Activated naive CD8-positive, alpha-beta T cell treated with anti-CD3 and anti-CD28 coated beads for 36 hours (primary cell): ENCODE measurements at regions not wholly inside any gene's neighbourhood (a gene's known extent, or its start where the extent isn't known, plus 50 kb on each side); places are given as distances from the start of the nearest gene placed in this dataset.

Experiments
- DNase-seq: peaks from one replicate; pipeline ENCODE4 v3.0.0; 2021
- H3K27ac Mint-ChIP-seq: one replicate; pipeline ENCODE4 v1.8.0; 2022; ENCODE audit warnings: mild to moderate bottlenecking, moderate library complexity, mixed read lengths
- H3K27me3 Mint-ChIP-seq: one replicate; pipeline ENCODE4 v1.8.0; 2022; ENCODE audit warnings: mild to moderate bottlenecking, mixed read lengths
- H3K36me3 Mint-ChIP-seq: one replicate; pipeline ENCODE4 v1.8.0; 2021; ENCODE audit warnings: mild to moderate bottlenecking, mixed read lengths
- H3K4me1 Mint-ChIP-seq: one replicate; pipeline ENCODE4 v1.8.0; 2021; ENCODE audit warnings: mixed read lengths
- H3K4me3 Mint-ChIP-seq: one replicate; pipeline ENCODE4 v1.8.0; 2022; ENCODE audit warnings: mild to moderate bottlenecking, moderate library complexity, mixed read lengths
- H3K9me3 Mint-ChIP-seq: one replicate; pipeline ENCODE4 v1.8.0; 2022; ENCODE audit warnings: mixed read lengths

GRCh38 chr13:73284081-73284874 is 225.5 kb downstream of the KLF5 start:
- Mint-ChIP-seq H3K27me3 (no peaks in the 10 kb centered on the region), H3K4me1 (no peaks in the 10 kb centered on the region), H3K4me3 (no peak overlapping the region), H3K9me3 (no peaks in the 10 kb centered on the region), H3K36me3 (no peaks in the 10 kb centered on the region), H3K27ac (no peak overlapping the region)
- DNase-seq, result no peak

DNA sequence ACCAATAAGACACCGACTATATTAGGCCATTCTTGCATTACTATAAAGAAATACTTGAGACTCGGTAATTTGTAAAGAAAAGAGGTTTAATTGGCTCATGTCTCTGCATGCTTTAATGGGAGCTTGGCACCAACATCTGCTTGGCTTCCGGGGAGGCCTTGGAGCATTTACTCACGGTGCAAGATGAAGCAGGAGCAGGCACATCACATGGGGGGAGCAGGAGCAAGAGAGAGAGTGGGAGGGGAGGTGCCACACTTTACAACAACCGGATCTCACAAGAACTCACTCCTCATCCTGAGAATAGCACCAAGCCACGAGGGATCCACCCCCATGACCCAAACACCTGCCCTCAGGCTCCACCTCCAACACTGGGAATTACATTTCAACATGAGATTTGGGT is 224.8 kb downstream of the KLF5 start:
- H3K9me3 Mint-ChIP-seq, result peaks cover 2% of the 10 kb centered on the region
- DNase-seq, result no peak
- no peak overlapping the region for H3K27ac Mint-ChIP-seq
- no peaks in the 10 kb centered on the region for H3K27me3 Mint-ChIP-seq
- H3K4me3 Mint-ChIP-seq, result no peak overlapping the region
- H3K36me3 Mint-ChIP-seq, result no peaks in the 10 kb centered on the region
- H3K4me1 Mint-ChIP-seq, result peaks cover under 1% of the 10 kb centered on the region

- Mint-ChIP-seq H3K4me3 (no peak overlapping the region), H3K4me1 (peaks cover 3% of the 10 kb centered on the region), H3K9me3 (peaks cover 8% of the 10 kb centered on the region), H3K27ac (no peak overlapping the region), H3K27me3 (no peaks in the 10 kb centered on the region), H3K36me3 (peaks cover 3% of the 10 kb centered on the region)
- no peak for DNase-seq
These were observed 222.9 kb downstream of the KLF5 start for GRCh38 chr13:73281746-73282145.

GRCh38 chr13:73278186-73278585 is 219.4 kb downstream of the KLF5 start:
- peaks cover 8% of the 10 kb centered on the region for H3K9me3 Mint-ChIP-seq
- no peak overlapping the region for H3K4me3 Mint-ChIP-seq
- DNase-seq, result no peak
- H3K36me3 Mint-ChIP-seq, result peaks cover 3% of the 10 kb centered on the region
- no peak overlapping the region for H3K27ac Mint-ChIP-seq
- peaks cover 11% of the 10 kb centered on the region for H3K4me1 Mint-ChIP-seq
- H3K27me3 Mint-ChIP-seq, result no peaks in the 10 kb centered on the region

DNA sequence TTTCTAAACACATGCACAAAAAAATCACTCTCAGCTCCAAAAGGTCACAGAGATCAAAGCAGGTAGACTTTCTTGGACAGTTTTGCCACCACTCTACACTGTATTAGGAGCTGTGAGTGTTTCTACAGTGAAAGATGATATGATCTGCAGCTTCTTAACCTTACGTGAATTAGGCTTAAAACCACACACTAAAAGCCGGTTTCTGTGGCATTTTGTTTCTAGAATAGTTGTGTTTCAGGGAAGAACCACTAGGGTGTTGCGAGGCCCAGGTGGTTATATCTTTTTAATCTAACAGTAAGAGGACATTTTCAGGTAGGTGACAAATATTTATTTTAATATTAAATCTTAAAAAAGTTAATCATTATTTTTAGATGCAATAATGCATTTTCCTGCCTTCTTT is 216.4 kb downstream of the KLF5 start:
- no peak overlapping the region for H3K4me3 Mint-ChIP-seq

DNA sequence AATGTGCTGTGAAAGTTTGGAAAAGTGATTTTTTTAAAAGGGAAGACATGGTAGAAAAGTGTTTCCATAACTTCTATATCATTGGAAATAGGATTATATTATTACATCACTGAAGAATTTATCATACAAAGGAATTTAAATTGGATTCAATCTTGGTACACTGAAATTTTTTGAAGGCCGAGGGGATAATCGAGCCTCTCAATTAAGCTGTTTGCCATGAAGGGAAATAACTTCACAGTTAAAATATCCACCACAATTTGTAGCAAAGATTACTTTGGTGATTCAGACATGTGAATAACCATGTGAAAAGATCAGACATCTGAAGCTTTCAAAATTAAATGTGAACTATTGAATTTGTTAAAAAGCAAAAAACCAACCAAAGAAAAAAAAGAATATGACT is 215.3 kb downstream of the KLF5 start:
- H3K4me1 Mint-ChIP-seq, result peaks cover 11% of the 10 kb centered on the region
- peaks cover 14% of the 10 kb centered on the region for H3K9me3 Mint-ChIP-seq
- H3K27ac Mint-ChIP-seq, result no peak overlapping the region
- no peaks in the 10 kb centered on the region for H3K27me3 Mint-ChIP-seq
- H3K4me3 Mint-ChIP-seq, result no peak overlapping the region
- peaks cover 7% of the 10 kb centered on the region for H3K36me3 Mint-ChIP-seq
- no peak for DNase-seq

More for the DNA sequence above, 216.4 kb downstream of the KLF5 start:
- no peaks in the 10 kb centered on the region for H3K27me3 Mint-ChIP-seq
- H3K27ac Mint-ChIP-seq, result no peak overlapping the region
- H3K9me3 Mint-ChIP-seq, result peaks cover 8% of the 10 kb centered on the region
- no peak for DNase-seq
- peaks cover 3% of the 10 kb centered on the region for H3K36me3 Mint-ChIP-seq
- peaks cover 11% of the 10 kb centered on the region for H3K4me1 Mint-ChIP-seq

DNA sequence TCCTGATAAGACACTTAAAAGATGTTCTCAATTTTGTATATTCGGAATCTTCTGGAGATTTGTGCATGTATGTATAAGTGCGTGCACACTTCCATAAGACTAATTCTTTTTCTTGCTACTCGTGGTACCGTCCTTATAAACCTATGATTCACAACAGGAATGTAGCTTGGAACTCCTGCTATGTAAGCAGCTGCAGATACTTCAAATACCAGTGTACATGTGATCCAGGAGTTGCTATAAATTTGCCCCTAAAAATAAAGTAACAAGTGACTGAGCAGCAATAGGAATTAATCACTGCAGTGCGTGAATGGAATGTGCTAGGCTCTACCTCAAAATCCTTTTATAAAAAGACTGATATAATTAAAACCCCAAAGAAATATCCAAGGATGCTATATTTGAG is 214.9 kb downstream of the KLF5 start:
- Mint-ChIP-seq H3K27ac (no peak overlapping the region), H3K27me3 (no peaks in the 10 kb centered on the region), H3K4me3 (no peak overlapping the region), H3K4me1 (peaks cover 11% of the 10 kb centered on the region), H3K36me3 (peaks cover 7% of the 10 kb centered on the region), H3K9me3 (peaks cover 13% of the 10 kb centered on the region)
- no peak for DNase-seq

GRCh38 chr13:73273276-73273675 is 214.5 kb downstream of the KLF5 start:
- Mint-ChIP-seq H3K4me1 (peaks cover 8% of the 10 kb centered on the region), H3K27ac (no peak overlapping the region), H3K4me3 (no peak overlapping the region), H3K9me3 (peaks cover 12% of the 10 kb centered on the region), H3K36me3 (peaks cover 7% of the 10 kb centered on the region), H3K27me3 (no peaks in the 10 kb centered on the region)
- DNase-seq, result no peak

DNA sequence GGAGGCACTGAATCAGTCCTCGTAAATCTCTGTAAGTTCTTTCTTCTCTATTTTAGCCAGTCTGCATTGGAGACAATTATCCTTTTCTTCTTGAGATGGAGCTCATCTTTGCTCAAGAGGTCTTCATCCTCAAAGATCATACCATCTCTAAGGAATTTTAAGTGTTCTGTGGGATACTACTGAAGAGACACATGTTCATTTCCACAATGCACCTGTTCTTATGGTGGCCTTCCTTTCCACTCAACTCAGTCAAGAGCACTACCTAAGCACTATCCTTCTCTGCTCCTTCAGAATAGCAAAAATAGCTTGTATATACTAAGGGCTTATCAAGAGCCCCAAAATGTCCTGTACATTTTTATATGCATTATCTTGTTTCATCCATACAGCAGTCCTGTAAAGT is 214.0 kb downstream of the KLF5 start:
- peaks cover 6% of the 10 kb centered on the region for H3K36me3 Mint-ChIP-seq
- H3K4me3 Mint-ChIP-seq, result no peak overlapping the region
- H3K27ac Mint-ChIP-seq, result no peak overlapping the region
- DNase-seq, result no peak
- peaks cover 8% of the 10 kb centered on the region for H3K4me1 Mint-ChIP-seq
- H3K9me3 Mint-ChIP-seq, result peaks cover 10% of the 10 kb centered on the region
- H3K27me3 Mint-ChIP-seq, result no peaks in the 10 kb centered on the region

DNA sequence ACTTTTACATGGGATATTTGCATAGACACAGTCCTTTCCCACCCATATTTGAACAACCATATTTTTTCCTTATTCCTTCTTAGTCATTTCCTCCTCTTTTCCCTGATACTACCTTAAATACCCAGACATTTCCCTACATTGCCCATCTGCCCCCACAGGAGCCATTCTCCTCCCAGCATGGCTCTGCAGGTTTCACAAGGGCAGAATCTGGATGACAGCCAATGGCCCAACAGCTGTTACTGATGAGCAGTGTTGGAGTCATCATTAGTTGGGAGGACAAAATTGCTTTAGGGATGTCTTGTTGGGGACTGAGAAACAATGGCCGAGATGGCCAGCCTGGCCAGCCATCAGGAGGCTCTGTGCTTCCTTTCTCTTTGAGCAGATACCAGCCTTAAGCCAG is 209.5 kb downstream of the KLF5 start:
- no peak overlapping the region for H3K4me3 Mint-ChIP-seq
- H3K9me3 Mint-ChIP-seq, result peaks cover 6% of the 10 kb centered on the region
- H3K36me3 Mint-ChIP-seq, result peaks cover 4% of the 10 kb centered on the region
- no peaks in the 10 kb centered on the region for H3K4me1 Mint-ChIP-seq
- no peaks in the 10 kb centered on the region for H3K27me3 Mint-ChIP-seq
- no peak overlapping the region for H3K27ac Mint-ChIP-seq
- no peak for DNase-seq

DNA sequence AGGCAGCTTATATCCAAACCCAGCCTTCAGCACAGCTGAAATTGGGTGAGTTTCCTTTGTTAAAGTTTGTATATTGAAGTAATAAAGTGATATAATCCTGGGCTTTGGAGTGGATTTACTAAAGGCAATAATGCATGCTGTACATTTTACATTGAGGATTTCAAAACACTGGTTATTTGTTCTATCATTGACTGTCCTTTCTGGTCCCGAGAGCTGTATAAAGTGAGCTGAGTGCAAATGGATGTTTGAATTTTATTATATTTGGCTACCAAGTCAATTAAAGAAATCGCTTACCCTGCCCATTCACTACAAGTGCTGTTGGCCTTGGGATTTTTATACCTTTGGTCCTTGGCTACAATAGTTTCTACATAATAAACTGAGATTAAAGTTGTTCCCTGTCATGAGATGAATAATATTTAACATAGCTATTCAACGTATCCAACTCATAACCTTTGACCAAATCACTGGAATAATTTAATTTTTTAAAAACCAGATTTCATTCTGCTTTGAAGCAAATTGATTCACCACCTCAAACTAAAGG is 207.9 kb downstream of the KLF5 start:
- no peaks in the 10 kb centered on the region for H3K4me1 Mint-ChIP-seq
- no peak overlapping the region for H3K4me3 Mint-ChIP-seq
- no peak for DNase-seq
- peaks cover 6% of the 10 kb centered on the region for H3K9me3 Mint-ChIP-seq
- H3K27me3 Mint-ChIP-seq, result no peaks in the 10 kb centered on the region
- peaks cover 4% of the 10 kb centered on the region for H3K36me3 Mint-ChIP-seq
- H3K27ac Mint-ChIP-seq, result no peak overlapping the region

GRCh38 chr13:73262862-73263627 is 204.2 kb downstream of the KLF5 start:
- Mint-ChIP-seq H3K27ac (no peak overlapping the region), H3K9me3 (no peaks in the 10 kb centered on the region), H3K4me3 (no peak overlapping the region), H3K36me3 (no peaks in the 10 kb centered on the region), H3K4me1 (peaks cover 2% of the 10 kb centered on the region), H3K27me3 (no peaks in the 10 kb centered on the region)
- DNase-seq, result no peak

- H3K27me3 Mint-ChIP-seq, result no peaks in the 10 kb centered on the region
- DNase-seq, result no peak
- no peaks in the 10 kb centered on the region for H3K9me3 Mint-ChIP-seq
- H3K4me1 Mint-ChIP-seq, result peaks cover 2% of the 10 kb centered on the region
- H3K4me3 Mint-ChIP-seq, result no peak overlapping the region
- H3K36me3 Mint-ChIP-seq, result no peaks in the 10 kb centered on the region
- no peak overlapping the region for H3K27ac Mint-ChIP-seq
These were observed 203.0 kb downstream of the KLF5 start for GRCh38 chr13:73261739-73262216.

DNA sequence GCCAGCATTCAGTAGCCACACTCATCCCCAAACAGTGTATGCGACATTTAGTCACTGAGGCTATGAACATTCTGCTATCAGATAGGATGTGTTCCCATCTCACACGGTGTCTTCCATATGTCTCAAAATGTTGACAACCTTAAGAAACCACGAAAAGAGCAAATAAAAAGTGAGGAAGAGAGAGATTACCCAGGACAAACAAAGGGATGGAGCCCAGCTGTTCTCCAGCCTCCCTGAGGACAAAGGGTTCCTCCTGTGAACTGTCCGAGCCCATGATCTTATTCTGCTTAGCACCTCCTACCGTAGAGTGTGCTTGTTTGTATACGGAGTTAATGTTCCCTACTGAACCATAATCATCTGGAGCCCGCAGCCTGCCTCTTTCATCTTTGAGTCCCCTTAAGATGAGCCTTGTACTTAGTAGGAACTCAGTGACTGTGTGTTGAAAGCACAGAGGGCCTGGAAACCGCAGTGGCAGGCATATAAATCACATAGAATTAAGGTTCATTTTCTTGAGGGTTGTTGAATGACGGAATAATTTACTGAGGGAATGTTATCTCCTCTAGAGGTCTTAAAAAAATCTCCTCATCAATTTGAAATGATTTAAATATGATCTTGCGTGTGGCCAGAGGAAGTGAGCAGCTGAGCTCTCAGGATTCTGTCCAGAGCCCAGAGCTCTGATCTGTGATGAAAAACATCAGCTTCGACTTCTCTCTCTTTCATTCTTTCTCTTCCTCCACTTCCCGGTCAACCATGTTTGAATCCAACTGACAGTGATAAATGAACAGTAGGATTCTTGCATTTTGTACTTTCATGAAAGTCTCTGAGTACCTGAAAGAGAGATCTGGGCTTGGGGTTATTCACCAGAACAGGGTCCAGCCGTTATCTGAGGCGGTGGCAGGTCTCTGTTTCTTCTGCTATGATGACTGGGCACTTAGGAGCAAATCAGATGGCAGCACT is 200.5 kb downstream of the KLF5 start:
- Mint-ChIP-seq H3K27me3 (no peaks in the 10 kb centered on the region), H3K36me3 (no peaks in the 10 kb centered on the region), H3K4me3 (no peak overlapping the region), H3K27ac (no peak overlapping the region), H3K4me1 (peaks cover 2% of the 10 kb centered on the region), H3K9me3 (no peaks in the 10 kb centered on the region)
- no peak for DNase-seq
